ENCODE measurements at regions not wholly inside any gene's neighbourhood (a gene's known extent, or its start where the extent isn't known, plus 50 kb on each side); places are given as distances from the start of the nearest gene placed in this dataset.

DNA sequence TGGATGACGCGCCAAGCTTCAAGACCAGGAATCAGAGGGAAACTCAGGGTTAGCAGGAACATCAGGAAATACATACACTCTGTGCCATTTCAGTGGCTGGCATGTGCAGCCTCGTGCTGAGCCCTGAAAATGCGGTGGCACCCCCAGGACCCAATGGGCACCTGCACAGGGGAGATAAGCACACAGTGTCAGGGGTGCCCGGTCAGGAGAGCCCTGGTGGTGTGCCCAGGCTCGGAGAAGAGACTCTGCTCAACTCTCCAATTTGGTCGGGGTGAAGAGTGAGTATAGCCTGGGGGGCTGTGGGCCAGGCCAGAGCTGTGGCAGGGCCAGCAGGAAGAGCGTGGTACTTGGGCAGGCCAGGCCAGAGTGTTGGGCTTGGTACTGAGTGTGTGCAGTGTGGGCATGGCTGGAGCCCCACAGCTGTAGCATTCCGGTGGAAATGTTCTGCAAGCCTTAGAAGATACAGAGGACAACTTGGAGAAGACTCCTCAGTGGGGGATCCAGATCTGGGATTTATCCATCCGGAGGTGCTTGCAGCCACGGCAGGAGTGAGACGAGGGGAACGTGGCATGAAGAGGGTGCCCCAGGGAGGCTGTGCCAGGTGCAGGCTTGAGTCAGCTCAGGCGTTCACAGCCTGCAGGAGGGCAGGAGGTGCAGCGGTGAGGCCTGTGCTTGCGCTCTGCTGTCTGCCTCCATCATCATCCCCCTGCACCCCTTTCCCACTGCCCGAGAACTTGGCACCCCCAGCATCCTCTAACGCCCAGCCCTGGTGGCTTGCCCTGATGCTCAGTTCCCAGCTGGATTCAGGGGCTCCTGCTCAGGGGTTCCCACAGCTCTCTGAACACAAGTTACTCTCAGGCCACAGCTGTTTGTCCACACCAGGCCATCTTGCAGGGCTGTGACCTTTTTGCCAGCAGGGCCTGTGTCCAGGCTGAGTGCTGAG, 451.7 kb upstream of the HS6ST1 start:
- DNase-seq, result no peak

DNA sequence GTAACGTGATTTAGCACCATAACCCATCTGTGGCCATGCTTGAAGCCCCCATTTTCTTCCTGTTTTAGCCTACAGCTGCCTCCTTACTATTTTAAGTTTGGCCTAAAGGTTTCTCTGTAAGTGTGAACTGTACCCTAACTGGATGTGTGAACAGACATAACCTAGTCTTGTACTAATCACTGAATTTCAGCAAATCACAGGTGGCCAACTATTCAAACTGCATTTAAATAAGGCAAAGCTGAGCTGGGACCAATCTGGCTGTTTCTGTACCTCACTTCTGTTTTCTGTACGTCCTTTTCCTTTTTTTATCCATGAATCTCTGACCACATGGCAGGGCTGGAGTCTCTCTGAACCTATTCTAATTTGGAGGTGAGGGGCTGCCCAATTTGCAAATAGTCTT, 452.7 kb upstream of the HS6ST1 start:
- DNase-seq, result no peak

GRCh38 chr2:128772671-128773070, 454.0 kb upstream of the HS6ST1 start:
- no peak for DNase-seq

GRCh38 chr2:128773641-128774319, 455.1 kb upstream of the HS6ST1 start:
- DNase-seq, result no peak

DNA sequence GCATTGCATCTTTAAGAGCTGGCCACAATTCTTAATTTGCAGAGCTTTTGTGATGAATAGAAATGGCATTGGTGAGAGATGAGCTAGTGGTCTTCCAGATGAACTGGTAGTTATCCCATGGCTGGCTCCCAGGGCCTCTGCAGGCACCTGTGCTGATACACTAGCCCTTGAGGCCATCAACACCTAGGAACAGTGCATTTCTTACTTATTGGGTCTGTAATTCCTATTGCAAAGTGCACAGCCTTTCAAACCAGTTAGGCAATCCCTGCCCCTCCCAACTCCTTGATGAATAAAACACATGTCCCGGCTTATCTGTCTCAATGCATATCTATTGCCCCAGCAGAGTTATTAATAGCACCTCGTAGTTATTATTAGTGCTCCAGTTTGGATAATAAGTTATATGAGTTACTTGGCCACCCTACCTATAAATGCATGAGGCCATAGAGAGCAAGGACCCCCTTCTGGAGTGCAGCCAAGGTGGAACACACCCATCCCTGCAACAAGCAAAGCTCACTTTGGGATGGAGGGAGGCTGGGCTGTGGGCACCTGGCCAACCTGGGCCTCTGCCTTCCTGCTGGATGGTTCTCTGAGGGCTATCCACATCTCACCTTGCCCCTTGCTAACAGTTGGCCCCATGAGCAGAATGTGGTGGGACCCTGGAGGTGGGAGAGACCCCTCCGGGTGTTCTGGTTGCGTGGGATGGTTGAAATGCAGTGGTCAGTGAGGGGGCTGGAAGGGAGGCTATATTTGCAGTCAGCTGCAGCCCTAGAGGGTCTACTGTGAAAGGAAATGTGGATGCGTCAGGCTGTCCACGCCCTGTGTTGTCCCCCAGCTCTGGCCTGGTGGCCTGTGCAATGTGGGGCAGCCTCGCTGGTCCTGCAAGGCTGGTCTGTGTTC, 455.9 kb upstream of the HS6ST1 start:
- no peak for DNase-seq

DNA sequence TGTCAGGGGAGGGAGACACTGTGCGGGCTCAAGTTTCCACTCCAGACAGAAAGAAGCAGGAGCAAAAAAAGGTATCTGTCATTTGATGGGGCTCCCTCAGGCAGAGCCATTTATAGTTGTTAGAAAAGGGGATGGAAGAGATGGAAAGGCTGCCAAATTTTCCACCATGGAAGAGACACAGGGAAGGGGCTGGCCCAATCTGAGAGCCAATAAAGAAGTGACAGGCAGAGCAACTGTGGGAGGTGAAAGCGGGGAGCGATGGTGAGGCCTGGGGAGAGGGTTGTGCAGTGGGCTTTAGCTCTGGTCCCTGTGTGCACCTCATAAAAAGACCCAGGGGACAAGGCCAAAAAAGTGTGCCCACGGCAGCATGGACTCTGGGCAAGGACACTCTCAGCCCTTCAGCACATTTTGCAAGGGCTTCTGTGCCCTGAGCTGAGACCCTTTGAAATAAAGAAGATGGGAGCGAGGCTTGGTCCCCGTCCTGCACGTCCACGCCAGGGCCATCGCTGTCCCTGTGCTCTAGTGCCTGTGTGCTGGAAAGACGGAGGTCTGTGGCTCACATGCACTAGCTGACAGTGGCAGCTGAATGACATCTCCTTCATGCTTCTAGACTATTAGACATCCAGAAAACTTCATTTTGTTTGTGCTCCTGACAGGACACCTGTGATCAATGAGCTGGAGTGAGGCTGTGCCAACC, 456.7 kb upstream of the HS6ST1 start:
- DNase-seq, result no peak

GRCh38 chr2:128775914-128776285, 457.2 kb upstream of the HS6ST1 start:
- DNase-seq, result no peak

GRCh38 chr2:128776461-128777195, 458.0 kb upstream of the HS6ST1 start:
- no peak for DNase-seq

- DNase-seq, result no peak
These were observed 458.7 kb upstream of the HS6ST1 start for GRCh38 chr2:128777196-128778035.

DNA sequence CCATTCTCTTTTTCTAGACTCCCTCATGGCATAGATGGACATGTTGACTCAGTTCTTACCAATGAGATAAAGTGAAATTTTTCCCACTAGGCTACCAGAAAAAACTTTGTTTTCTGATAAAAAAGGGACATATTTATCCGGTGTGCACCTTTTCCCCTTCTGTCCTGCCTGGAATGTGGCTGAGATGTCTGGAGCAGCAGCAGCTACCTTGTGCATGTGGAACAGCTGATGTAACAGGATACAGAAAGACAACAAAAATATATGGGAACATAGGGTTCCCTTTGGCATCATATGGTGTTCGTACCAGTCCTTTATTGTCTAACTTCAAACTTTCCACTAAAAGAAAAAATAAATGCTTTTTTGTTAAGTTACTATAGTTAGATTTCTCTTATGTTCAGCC, 460.2 kb upstream of the HS6ST1 start:
- DNase-seq, result no peak

DNA sequence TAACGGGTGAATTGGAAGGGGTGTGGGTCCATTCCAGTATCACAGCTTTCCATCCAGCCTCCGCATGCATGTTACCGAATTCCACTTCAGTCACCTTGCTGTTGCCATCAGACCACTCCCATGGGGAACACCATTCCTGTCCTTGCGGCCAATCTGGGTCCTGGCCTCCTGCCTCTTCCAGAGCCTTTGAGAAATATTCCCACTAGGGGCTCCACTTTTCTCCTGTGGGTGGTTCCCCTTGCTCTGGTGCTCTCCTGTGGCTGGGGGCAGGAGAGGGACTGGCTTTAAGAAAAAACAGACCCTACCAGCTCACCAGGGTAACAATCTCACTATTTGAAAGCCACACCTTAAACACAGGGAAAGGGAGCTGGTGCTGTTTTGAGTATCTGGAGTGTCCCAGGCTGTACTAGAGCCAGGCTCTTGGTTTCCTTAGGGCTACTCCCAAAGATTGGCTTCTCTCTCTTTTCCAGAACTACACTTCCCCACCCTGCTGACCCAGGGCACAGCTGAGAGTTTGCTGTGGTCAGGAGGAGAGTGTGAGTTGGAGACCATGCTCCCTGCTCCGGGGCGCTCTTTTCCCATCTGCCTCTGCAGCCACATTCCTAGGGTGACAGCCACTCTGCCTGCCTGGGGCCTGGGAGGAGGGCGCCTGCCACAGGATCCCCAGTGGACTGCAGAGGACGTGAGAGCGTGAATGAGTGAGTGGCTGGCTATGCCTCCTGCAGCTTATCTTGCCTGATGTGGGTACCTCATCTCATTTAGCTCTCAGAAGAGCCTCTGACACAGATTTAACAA, 460.8 kb upstream of the HS6ST1 start:
- no peak for DNase-seq

DNA sequence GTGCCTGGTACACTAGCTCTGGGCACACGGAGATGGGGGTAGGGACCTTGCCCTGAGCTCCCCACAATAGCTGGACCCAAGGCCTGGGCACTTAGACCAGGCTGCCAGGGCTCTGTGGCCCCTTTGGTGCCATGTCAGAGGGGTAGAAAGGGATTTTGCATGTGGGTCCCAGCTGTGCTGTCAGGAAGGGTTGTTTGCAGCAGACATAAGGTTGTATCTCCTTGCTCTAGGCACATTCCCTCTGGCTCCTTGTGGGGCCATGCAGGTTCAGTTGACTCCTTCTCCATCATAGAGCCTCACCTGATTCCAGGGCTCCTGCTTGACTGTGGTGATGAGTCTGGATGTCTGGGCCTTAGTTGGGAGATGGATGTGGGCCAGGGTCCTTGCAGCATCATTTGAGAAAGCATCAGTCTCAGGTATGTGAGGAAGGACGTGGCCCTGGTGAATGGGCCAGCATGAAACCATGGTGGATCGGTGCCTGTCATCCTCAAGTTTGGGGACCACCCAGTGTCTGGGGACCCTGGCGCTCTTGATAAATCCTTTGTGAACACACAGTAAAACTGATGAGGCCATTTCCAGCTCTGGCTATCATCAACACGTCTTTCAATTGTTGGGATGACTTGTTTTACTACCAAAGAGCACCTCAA, 461.9 kb upstream of the HS6ST1 start:
- no peak for DNase-seq

DNA sequence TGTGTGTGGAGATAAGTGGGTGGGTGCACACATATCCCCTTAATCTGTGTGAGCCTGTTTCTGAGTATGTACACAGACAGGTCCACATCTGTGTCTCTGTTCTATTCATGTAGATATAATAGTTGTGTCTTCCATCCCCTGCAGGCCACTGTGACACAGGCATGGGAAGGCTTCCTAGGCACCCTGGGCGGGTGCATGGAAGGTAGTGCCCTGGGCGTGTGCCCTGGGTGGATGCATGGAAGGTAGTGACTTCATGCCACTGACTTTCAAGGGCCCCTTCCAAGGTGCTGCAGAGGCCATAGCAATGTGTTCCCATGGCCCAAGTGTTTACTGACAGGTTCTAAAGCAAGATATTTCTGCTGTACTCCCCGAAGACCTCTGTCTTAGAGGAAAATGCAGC, 462.5 kb upstream of the HS6ST1 start:
- no peak for DNase-seq

GRCh38 chr2:128781585-128782385, 463.1 kb upstream of the HS6ST1 start:
- no peak for DNase-seq

- no peak for DNase-seq
These were observed 463.9 kb upstream of the HS6ST1 start for GRCh38 chr2:128782411-128783192.

- no peak for DNase-seq
These were observed 464.6 kb upstream of the HS6ST1 start for GRCh38 chr2:128783193-128783671.

DNA sequence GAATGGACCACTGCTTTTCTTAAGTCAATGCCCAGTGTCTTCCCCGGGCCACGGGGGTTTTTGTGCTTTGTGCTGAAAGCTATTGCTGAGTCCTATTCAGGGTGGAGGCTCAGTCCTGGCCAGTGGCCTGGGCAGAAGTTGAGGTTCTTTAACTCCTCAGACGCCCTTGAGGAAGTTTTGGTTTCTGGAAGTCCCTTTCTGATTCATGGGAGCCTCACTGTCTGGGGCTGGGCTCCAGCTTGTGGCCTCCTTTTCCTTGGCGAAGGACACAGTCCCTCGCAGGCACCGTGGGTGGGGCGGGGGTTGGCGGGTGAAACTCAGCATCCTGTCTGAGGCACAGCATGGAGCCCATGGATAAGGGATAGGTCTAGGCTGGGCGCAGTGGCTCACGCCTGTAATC, 465.2 kb upstream of the HS6ST1 start:
- no peak for DNase-seq
